WTC11 (cell line): ENCODE measurements at regions not wholly inside any gene's neighbourhood (a gene's known extent, or its start where the extent isn't known, plus 50 kb on each side); places are given as distances from the start of the nearest gene placed in this dataset.
A peak's percentile ranks its signal among the peaks of the same experiment; 100 is the strongest.

Source experiments
- ATAC-seq: fragments of 200-7000 bp; cut with Tn5 transposase; 2 replicates; pipeline ENCODE4 v1.10.0; 2021; ENCODE audit warnings: mild to moderate bottlenecking, moderate library complexity
- CTCF ChIA-PET: fragments of 300-600 bp; sonication (Branson Sonifier 250); formaldehyde crosslinking; loops from one replicate; lab custom pipeline; 2021; ENCODE audit warnings: antibody characterized with exemption; lab: Charles Lee
- POLR2A ChIA-PET: fragments of 350-600 bp; sonication (Branson Sonifier 250); formaldehyde crosslinking; loops from one replicate; lab custom pipeline; 2021; ENCODE audit warnings: antibody characterized with exemption; lab: Charles Lee
- DNase-seq: peaks from one replicate; pipeline ENCODE4 v3.0.0; 2021; ENCODE audit warnings: low spot score
- H3K27ac Mint-ChIP-seq: 2 replicates; pipeline ENCODE4 v1.8.0; 2021; ENCODE audit warnings: mixed read lengths
- H3K27me3 Mint-ChIP-seq: 2 replicates; pipeline ENCODE4 v1.8.0; 2021; ENCODE audit warnings: low read depth, mild to moderate bottlenecking, moderate library complexity, mixed read lengths
- H3K36me3 Mint-ChIP-seq: 2 replicates; pipeline ENCODE4 v1.8.0; 2021; ENCODE audit warnings: mixed read lengths
- H3K4me1 Mint-ChIP-seq: 2 replicates; pipeline ENCODE4 v1.8.0; 2022; ENCODE audit warnings: mixed read lengths
- H3K4me3 Mint-ChIP-seq: 2 replicates; pipeline ENCODE4 v1.8.0; 2021; ENCODE audit warnings: mild to moderate bottlenecking, moderate library complexity, mixed read lengths
- H3K9me3 Mint-ChIP-seq: 2 replicates; pipeline ENCODE4 v1.8.0; 2021; ENCODE audit warnings: mixed read lengths
- CREM ChIP-seq: sonication (generic); formaldehyde crosslinking; IDR thresholded peaks from 2 replicates; pipeline ENCODE4 v1.8.1; 2022; ENCODE audit warnings: mild to moderate bottlenecking, missing genetic modification reagents, moderate library complexity
- E2F5 ChIP-seq: sonication (generic); formaldehyde crosslinking; IDR thresholded peaks from 2 replicates; pipeline ENCODE4 v1.8.1; 2022; ENCODE audit warnings: mild to moderate bottlenecking, moderate library complexity, missing genetic modification reagents
- FOXP4 ChIP-seq: sonication (generic); formaldehyde crosslinking; IDR thresholded peaks from 2 replicates; pipeline ENCODE4 v1.8.0; 2022; ENCODE audit warnings: mild to moderate bottlenecking, missing genetic modification reagents
- GABPB1 ChIP-seq: sonication (generic); formaldehyde crosslinking; IDR thresholded peaks from 2 replicates; pipeline ENCODE4 v1.8.1; 2023; ENCODE audit warnings: mild to moderate bottlenecking, missing genetic modification reagents
- JAZF1 ChIP-seq: fragments of 250-450 bp; sonication (Bioruptor Pico); IDR thresholded peaks from 2 replicates; pipeline ENCODE4 v1.9.0; 2021; ENCODE audit warnings: moderate library complexity, mild to moderate bottlenecking, inconsistent platforms
- MAX ChIP-seq: sonication (generic); formaldehyde crosslinking; IDR thresholded peaks from 2 replicates; pipeline ENCODE4 v1.8.0; 2022; ENCODE audit warnings: mild to moderate bottlenecking, missing genetic modification reagents
- MYBL2 ChIP-seq: sonication (generic); formaldehyde crosslinking; IDR thresholded peaks from 2 replicates; pipeline ENCODE4 v1.8.1; 2023; ENCODE audit warnings: mild to moderate bottlenecking, moderate library complexity, missing genetic modification reagents
- NFE2L1 ChIP-seq: sonication (generic); formaldehyde crosslinking; IDR thresholded peaks from 2 replicates; pipeline ENCODE4 v1.8.1; 2023; ENCODE audit warnings: missing genetic modification reagents
- NFYB ChIP-seq: sonication (generic); formaldehyde crosslinking; conservative IDR thresholded peaks from 2 replicates; pipeline ENCODE4 v1.8.0; 2022; ENCODE audit warnings: low read depth, missing genetic modification reagents
- SP1 ChIP-seq: sonication (generic); formaldehyde crosslinking; conservative IDR thresholded peaks from 2 replicates; pipeline ENCODE4 v1.8.1; 2022; ENCODE audit warnings: missing genetic modification reagents
- TCF7 ChIP-seq: sonication (generic); formaldehyde crosslinking; IDR thresholded peaks from 2 replicates; pipeline ENCODE4 v1.8.0; 2022; ENCODE audit warnings: mild to moderate bottlenecking, low read depth, missing genetic modification reagents, moderate library complexity
- TEAD1 ChIP-seq: sonication (generic); formaldehyde crosslinking; IDR thresholded peaks from 2 replicates; pipeline ENCODE4 v1.8.0; 2022; ENCODE audit warnings: mild to moderate bottlenecking, missing genetic modification reagents
- TP53 ChIP-seq: sonication (generic); formaldehyde crosslinking; IDR thresholded peaks from 2 replicates; pipeline ENCODE4 v1.8.1; 2023; ENCODE audit warnings: mild to moderate bottlenecking, missing genetic modification reagents
- ZNF232 ChIP-seq: sonication (generic); formaldehyde crosslinking; IDR thresholded peaks from 2 replicates; pipeline ENCODE4 v1.8.0; 2022; ENCODE audit warnings: mild to moderate bottlenecking, missing genetic modification reagents
- ZNF317 ChIP-seq: sonication (generic); formaldehyde crosslinking; IDR thresholded peaks from 2 replicates; pipeline ENCODE4 v1.8.1; 2023; ENCODE audit warnings: low read depth, mild to moderate bottlenecking, moderate library complexity, missing genetic modification reagents, borderline replicate concordance
- TF ChIP-seq, protein P1 (sequence below): sonication (generic); formaldehyde crosslinking; IDR thresholded peaks from 2 replicates; pipeline ENCODE4 v1.8.1; 2022; ENCODE audit warnings: low read depth, mild to moderate bottlenecking, moderate library complexity, missing genetic modification reagents, borderline replicate concordance
- TF ChIP-seq, protein P2 (sequence below): sonication (generic); formaldehyde crosslinking; IDR thresholded peaks from 2 replicates; pipeline ENCODE4 v1.8.0; 2023; ENCODE audit warnings: missing genetic modification reagents, mild to moderate bottlenecking, borderline replicate concordance

- DNase-seq = peak; percentile 96
- H3K27me3 Mint-ChIP-seq = no peaks in the 10 kb centered on the region; the same call in 1 of the 2 replicates
- TF ChIP-seq NFE2L1 (CRISPR knock-in tag) = no peak
- TF ChIP-seq ZNF232 = no peak
- TF ChIP-seq NFYB (CRISPR knock-in tag) = peak; percentile 75
- peak; percentile 70; the same call in 1 of the 2 replicates for TF ChIP-seq CREM (CRISPR knock-in tag)
- TF ChIP-seq, protein P1, sequence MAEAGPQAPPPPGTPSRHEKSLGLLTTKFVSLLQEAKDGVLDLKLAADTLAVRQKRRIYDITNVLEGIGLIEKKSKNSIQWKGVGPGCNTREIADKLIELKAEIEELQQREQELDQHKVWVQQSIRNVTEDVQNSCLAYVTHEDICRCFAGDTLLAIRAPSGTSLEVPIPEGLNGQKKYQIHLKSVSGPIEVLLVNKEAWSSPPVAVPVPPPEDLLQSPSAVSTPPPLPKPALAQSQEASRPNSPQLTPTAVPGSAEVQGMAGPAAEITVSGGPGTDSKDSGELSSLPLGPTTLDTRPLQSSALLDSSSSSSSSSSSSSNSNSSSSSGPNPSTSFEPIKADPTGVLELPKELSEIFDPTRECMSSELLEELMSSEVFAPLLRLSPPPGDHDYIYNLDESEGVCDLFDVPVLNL = 0 out of 2 replicates have a peak, but pooled peaks have one; percentile 35
- TF ChIP-seq E2F5 = peak; percentile 73; the same call in 1 of the 2 replicates
- TF ChIP-seq TCF7 (CRISPR knock-in tag) = no peak
- 0 out of 2 replicates have a peak, but pooled peaks have one; percentile 49 for TF ChIP-seq TP53 (CRISPR knock-in tag)
- TF ChIP-seq MAX (CRISPR knock-in tag) = 0 out of 2 replicates have a peak, but pooled peaks have one; percentile 17
- TF ChIP-seq JAZF1 (CRISPR knock-in tag) = no peak
- peak; percentile 71; the same call in 1 of the 2 replicates for TF ChIP-seq MYBL2 (CRISPR knock-in tag)
- peak; percentile 47; the same call in 1 of the 2 replicates for TF ChIP-seq SP1
- TF ChIP-seq GABPB1 (CRISPR knock-in tag) = peak; percentile 51; the same call in 1 of the 2 replicates
- TF ChIP-seq TEAD1 (CRISPR knock-in tag) = no peak
- no peak for TF ChIP-seq FOXP4 (CRISPR knock-in tag)
- TF ChIP-seq, protein P2, sequence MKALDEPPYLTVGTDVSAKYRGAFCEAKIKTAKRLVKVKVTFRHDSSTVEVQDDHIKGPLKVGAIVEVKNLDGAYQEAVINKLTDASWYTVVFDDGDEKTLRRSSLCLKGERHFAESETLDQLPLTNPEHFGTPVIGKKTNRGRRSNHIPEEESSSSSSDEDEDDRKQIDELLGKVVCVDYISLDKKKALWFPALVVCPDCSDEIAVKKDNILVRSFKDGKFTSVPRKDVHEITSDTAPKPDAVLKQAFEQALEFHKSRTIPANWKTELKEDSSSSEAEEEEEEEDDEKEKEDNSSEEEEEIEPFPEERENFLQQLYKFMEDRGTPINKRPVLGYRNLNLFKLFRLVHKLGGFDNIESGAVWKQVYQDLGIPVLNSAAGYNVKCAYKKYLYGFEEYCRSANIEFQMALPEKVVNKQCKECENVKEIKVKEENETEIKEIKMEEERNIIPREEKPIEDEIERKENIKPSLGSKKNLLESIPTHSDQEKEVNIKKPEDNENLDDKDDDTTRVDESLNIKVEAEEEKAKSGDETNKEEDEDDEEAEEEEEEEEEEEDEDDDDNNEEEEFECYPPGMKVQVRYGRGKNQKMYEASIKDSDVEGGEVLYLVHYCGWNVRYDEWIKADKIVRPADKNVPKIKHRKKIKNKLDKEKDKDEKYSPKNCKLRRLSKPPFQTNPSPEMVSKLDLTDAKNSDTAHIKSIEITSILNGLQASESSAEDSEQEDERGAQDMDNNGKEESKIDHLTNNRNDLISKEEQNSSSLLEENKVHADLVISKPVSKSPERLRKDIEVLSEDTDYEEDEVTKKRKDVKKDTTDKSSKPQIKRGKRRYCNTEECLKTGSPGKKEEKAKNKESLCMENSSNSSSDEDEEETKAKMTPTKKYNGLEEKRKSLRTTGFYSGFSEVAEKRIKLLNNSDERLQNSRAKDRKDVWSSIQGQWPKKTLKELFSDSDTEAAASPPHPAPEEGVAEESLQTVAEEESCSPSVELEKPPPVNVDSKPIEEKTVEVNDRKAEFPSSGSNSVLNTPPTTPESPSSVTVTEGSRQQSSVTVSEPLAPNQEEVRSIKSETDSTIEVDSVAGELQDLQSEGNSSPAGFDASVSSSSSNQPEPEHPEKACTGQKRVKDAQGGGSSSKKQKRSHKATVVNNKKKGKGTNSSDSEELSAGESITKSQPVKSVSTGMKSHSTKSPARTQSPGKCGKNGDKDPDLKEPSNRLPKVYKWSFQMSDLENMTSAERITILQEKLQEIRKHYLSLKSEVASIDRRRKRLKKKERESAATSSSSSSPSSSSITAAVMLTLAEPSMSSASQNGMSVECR (CRISPR knock-in tag) = 0 out of 2 replicates have a peak, but pooled peaks have one; percentile 44
- no peak for TF ChIP-seq ZNF317 (CRISPR knock-in tag)
- H3K4me3 Mint-ChIP-seq = peak overlapping the region; percentile 97
- H3K27ac Mint-ChIP-seq = peak overlapping the region; percentile 100
- H3K4me1 Mint-ChIP-seq = peaks cover 4% of the 10 kb centered on the region
- ATAC-seq = peak; percentile 99
- CTCF ChIA-PET = interaction anchor here (0.6 to 2.4 kb wide), 3 partner anchors 162 to 192 kb away, joined by 3 to 11 read pairs (median 9); no protein-coding TSS in a partner anchor
- H3K36me3 Mint-ChIP-seq = peaks cover 4% of the 10 kb centered on the region; the same call in 1 of the 2 replicates
- POLR2A ChIA-PET = interaction anchor here (0.6 kb wide), 1 partner anchor 13 kb away, joined by 3 read pairs; no protein-coding TSS in a partner anchor
- H3K9me3 Mint-ChIP-seq = peaks cover 4% of the 10 kb centered on the region; the same call in 1 of the 2 replicates
Measured at GRCh38 chr16:72664509-72665408, 383.2 kb downstream of the ZFHX3 start.
